Renal cortical epithelial cell (primary cell): ENCODE measurements at regions not wholly inside any gene's neighbourhood (a gene's known extent, or its start where the extent isn't known, plus 50 kb on each side); places are given as distances from the start of the nearest gene placed in this dataset.
"Not testable (repeated sequence)": the region's sequence is repeated elsewhere in the genome, so short reads cannot be mapped to it uniquely, and the experiment has no call there.

Source experiments
- DNase-seq: peaks from one replicate; pipeline ENCODE4 v3.0.0-alpha.2; 2011; ENCODE audit warnings: low read depth

GRCh38 chr5:104128348-104128747 is 565.8 kb upstream of the NUDT12 start:
- DNase-seq = no peak

DNA sequence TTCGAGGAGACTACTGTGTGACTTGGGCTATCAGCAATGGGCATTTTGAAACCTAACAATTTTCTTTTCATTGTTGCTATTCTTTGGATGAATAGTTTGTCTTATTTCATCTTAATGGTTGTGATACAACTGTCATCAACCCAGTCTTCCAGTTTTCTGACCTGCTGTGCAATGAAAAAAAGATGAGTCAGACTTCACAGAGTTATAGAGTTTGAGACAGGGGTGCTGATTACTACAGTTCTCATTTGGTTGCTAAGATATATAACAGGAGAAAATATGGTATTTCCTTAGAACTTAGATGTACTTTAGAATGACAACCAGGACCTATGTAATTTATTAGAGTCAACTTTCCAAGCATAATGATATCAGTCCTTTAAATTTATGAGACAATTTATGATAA is 564.4 kb upstream of the NUDT12 start:
- DNase-seq = no peak

DNA sequence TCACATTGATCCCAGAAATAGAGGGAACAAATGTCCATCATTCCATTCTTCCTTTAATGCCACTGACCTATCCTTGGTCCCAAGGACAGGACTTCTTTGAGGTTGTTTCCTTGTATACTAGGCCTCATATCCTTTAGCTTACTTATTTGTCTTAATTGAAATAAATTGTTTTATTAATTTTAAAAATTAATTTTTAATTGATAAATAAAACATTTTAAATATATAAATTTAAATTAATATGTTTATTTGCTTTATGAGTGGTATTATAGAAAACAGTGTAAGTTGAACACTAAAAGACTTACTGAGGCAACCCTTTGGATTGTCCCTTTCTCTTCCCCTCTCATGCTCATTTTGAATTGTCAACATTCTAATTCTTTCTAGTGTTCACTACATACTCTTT is 556.9 kb upstream of the NUDT12 start:
- DNase-seq = no peak

DNA sequence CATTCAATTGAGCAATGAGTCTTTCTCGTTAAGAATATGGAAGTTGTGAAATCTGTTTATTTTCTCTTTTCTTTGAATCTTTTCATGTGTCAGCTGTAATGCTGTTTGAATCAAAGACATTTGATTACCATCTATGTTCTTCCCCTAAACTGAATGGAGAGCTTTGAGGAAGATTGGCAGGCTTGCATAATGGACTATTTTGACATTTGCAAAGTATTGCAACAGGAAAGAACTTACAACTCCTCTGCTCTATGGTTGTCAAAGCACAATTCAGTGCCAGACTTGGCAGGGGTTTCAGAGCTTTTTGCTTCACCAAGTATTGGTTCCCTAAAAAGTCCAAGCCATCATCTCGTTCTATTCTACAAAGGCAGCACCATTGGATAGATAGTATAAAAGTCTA is 549.0 kb upstream of the NUDT12 start:
- no peak for DNase-seq

- DNase-seq = no peak
Measured at GRCh38 chr5:104096451-104096850, 533.9 kb upstream of the NUDT12 start.

DNA sequence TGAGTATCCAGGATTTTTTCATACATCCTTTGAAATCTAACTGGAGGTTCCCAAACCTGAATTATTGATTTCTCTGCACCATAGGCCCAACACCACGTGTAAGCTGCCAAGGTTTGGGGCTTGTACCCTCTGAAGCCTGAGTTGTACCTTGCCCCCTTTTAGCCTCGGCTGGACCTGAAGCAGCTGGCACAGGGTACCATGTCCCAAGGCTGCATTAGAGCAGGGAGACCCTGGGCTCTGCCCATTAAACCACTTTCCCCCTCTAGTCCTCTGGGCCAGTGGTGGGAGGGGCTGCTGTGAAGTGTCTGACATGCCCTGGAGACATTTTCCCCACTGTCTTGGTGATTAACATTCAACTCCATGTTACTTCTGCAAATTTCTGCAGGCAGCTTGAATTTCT is 532.9 kb upstream of the NUDT12 start:
- no peak for DNase-seq

- peak; percentile 22 for DNase-seq
Measured at GRCh38 chr5:104088876-104089778, 526.5 kb upstream of the NUDT12 start.

DNA sequence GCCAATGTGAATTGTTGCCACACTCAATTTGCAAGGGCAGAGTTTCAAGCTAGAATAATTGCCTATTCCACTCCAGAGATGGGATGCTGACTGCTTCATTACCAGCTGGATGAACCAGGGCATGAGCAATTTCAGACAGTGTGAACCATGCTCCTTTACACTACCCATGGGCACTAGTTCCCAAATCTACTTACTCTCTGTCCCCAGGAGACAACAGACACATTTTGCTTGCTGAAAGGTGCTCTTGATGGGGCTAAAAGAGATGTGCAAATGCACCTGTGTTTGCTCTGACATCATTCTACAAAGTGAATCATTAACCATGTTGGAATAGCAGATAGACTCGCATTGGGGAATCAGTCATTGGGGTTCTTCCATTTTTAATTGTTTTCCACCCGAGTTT is 522.3 kb upstream of the NUDT12 start:
- no peak for DNase-seq

DNA sequence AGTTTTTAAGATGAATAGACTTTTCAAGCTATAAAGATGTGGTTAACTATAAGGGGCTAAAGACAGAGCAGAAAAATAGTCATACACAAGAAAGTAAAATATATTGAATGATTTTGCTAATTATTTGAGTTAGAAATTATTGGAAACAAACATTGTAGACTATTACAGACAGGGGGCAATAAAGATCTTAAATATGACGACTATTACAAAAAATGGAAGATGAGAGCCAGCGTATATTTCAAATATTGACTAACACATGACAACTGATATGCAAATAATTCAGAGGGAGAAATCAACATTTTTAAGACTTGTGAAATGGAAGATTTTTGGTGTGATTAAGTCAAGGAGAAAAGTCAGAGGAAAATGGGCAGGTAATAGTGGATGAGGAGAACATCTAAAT is 520.2 kb upstream of the NUDT12 start:
- DNase-seq = no peak

DNA sequence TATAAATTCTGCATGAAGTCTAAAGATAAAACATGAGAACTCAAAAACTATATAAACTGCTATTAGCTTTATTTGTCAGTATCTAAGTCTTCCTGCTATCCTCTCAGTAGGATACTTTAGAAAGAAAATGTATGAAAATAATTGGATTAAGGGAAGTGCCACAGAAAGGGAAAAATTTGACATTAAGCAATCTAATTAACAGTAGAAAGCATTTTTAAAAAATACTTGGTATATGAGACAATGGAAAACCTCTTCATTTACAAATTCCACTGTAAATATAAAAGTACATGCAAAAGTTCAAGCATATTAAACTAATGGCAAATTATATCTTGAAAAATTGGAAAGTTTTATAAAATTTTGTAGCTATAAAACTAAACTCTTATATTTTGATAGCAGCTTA is 518.6 kb upstream of the NUDT12 start:
- no peak for DNase-seq

GRCh38 chr5:104080646-104081175 is 518.1 kb upstream of the NUDT12 start:
- DNase-seq = no peak

DNA sequence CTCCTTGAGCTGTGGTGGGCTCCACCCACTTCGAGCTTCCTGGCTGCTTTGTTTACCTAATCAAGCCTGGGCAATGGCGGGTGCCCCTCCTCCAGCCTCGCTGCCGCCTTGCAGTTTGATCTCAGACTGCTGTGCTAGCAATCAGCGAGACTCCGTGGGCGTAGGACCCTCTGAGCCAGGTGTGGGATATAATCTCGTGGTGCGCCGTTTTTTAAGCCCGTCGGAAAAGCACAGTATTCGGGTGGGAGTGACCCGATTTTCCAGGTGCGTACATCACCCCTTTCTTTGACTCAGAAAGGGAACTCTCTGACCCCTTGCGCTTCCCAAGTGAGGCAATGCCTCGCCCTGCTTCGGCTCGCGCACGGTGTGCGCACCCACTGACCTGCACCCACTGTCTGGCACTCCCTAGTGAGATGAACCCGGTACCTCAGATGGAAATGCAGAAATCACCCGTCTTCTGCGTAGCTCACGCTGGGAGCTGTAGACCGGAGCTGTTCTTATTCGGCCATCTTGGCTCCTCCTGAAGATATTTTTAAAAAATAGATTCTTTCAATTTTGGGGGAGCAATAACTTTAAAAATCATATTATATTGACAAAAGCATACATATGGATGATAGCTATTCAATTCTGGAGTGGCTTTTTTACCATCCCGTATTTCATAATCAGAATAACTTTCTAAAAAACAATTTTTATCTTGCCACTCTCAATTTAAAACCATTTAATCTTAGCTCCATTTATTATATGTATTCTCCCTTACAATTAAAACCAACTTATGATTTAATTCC is 517.5 kb upstream of the NUDT12 start:
- not testable (repeated sequence) for DNase-seq

DNA sequence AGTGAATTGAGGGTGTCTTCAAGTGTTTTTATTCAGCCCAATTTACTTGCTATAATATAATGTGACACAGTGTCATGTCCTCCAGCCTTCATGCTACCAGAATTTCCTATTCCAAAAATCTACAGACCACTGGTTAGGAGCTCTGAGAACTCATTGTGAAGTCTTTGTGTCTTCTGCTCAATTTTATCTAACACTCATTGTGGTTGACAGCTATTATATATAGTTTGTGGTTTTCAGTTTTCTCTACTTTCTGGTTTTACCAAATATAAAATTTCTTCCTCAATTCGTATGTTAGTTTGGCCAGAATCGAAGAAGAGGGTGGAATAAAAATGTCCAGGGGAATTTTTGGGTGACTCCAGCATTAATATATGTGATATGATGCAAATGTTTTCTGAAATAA is 509.3 kb upstream of the NUDT12 start:
- no peak for DNase-seq

GRCh38 chr5:104062621-104063377 is 500.2 kb upstream of the NUDT12 start:
- no peak for DNase-seq

DNA sequence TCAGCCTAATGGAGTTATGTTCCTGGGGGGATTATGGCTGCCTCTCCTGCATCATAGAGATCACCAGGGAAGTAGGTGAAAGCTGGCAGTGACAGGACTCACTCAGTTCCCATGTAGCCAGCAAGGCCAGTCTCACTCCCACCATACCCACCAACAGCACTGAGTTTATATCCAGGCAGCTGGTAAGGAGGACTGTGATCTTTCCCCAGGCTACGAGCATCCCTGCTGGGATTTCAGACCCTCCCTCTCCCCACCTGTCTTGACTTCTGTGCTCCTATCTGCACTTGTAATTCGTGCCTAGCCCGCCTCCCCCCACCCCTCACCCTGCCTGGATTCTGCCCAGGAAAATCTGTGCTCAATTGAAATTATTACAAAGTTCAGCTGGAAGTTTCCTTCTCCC is 499.1 kb upstream of the NUDT12 start:
- no peak for DNase-seq

DNA sequence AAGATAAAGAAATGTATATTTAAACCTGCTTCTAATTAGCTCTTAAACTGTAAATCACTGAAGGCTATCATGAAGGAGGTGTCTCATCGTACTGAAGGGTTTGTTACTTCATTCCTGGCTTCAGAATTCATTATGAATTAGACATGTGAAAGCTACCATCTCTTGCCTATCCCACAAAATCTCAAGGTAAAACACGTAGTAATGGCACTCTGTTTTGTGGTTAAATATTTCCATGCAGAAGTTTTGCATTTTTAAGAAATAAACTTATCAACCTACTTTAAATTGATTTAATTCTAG is 490.7 kb upstream of the NUDT12 start:
- DNase-seq = no peak

DNA sequence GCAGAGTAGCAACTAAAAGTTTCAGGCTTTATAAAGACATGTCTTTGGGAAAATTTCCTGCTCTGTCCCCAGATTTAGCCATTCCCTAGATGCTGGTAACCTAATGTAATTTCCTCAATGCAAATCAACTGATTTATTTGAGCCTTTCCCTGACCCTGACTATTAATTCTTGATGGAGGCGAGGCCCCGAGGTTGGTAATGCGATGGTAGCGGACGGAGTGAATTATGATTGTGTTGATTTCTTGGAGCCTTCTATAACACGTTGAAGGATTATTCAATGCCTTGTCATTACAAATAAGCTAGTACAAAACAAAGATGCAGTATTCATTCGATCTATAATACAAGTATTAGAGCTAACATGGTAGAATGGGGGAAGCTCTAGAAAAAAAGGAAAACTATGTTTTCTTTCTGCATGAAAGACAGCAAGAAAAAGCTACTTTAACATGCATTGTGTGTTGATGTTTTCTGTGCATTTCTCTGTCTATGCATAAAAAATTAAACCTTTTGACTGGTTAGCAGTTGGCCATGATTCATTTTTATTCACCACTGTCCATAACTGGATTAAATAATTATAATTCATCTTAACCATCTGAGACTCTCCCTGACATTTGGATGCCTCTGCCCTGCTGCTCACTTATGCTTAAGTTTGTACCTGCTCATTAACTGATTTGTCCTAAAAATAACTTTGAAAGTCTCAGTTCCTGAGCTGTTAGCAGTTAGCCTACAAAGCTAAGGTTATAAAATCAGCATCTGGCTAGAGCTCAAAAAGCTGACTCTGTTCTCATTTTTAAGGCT is 490.2 kb upstream of the NUDT12 start:
- no peak for DNase-seq

DNA sequence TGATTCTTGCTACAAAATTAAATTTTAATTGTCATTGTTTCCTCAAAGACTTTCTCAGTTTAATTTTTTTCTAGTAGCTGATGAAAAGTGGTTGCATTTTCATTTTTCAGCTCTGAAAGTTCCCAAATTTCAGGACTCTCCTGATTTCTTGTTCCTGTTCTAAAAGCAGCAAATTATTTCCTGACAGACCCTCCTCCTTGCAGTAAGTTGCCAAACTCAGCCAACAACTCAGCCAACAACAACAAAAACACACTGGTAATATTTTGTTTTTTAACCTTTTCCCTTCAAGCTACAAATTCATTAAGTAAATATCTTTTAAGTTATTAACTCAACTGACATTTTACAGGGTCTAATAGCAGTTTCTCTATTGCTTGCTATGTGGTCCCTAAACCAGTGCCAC is 487.8 kb upstream of the NUDT12 start:
- DNase-seq = no peak

DNA sequence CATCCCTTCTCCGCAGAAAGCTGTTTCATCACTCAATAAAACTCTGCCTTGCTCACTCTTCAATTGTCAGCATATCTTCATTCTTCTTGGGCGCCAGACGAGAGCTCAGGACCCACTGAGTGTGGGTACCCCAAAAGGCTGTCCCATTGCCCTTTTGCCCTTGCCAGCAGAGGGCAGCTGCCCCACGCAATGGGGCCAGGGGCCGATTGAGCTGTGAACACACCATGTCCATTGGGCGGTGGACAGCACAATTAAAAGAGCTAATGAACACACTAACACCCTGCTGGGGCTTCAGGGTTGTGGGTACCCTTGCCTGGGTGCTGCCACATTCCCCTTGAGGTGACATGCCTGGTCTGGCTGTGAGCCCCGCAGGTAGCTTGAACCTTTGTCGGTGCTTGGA is 487.2 kb upstream of the NUDT12 start:
- no peak for DNase-seq

GRCh38 chr5:104048231-104048630 is 485.6 kb upstream of the NUDT12 start:
- DNase-seq = no peak

DNA sequence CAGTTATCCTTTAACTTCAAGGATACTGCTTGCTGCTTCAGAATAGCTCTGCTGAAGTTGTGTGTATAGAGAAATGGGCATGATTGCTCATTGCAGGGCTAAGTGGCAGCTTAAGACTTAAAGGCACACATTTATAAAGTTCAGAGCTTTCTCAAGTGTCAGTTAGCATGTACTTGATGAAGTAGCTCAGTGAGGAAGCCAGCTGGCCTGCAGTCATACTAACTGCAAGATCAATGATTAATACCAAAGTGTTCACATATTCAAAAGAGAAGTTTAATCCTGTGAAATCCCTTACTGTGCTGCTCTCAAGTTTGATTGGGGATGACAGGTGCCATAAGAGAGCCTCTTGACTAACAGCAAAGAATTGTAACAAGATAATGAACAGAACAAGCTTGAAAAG is 483.4 kb upstream of the NUDT12 start:
- DNase-seq = no peak

- DNase-seq = not testable (repeated sequence)
Measured at GRCh38 chr5:104039871-104040270, 477.3 kb upstream of the NUDT12 start.
